Stimulated activated CD4-positive, alpha-beta T cell treated with anti-CD3 and anti-CD28 coated beads, Interleukin-2, amount 100 ng/mL, for 24 hours (primary cell): ENCODE measurements at regions not wholly inside any gene's neighbourhood (a gene's known extent, or its start where the extent isn't known, plus 50 kb on each side); places are given as distances from the start of the nearest gene placed in this dataset.
"Not testable (repeated sequence)": the region's sequence is repeated elsewhere in the genome, so short reads cannot be mapped to it uniquely, and the experiment has no call there.

ENCODE experiments used
- DNase-seq, 2 donors: peaks; one replicate each; pipeline ENCODE4 v3.0.0-alpha.2; 2020

GRCh38 chr16:29231244-29231643 lies 175.3 kb downstream of the NPIPB11 start:
- no peak for DNase-seq

- no peak for DNase-seq
Observed at GRCh38 chr16:29230671-29231096, 175.8 kb downstream of the NPIPB11 start.

- DNase-seq, result not testable (repeated sequence)
Observed at GRCh38 chr16:29230006-29230668, 176.4 kb downstream of the NPIPB11 start.

GRCh38 chr16:29229616-29230005 lies 176.9 kb downstream of the NPIPB11 start:
- not testable (repeated sequence) for DNase-seq

GRCh38 chr16:29228664-29229611 lies 177.6 kb downstream of the NPIPB11 start:
- not testable (repeated sequence) for DNase-seq

GRCh38 chr16:29227751-29228663 lies 178.5 kb downstream of the NPIPB11 start:
- peak; percentile 28 to 58 for DNase-seq

GRCh38 chr16:29226782-29227181 lies 179.7 kb downstream of the NPIPB11 start:
- DNase-seq, result no peak

- not testable (repeated sequence) for DNase-seq
Observed at GRCh38 chr16:29224675-29225074, 181.8 kb downstream of the NPIPB11 start.

GRCh38 chr16:29222615-29223014 lies 183.9 kb downstream of the NPIPB11 start:
- DNase-seq, result not testable (repeated sequence)

GRCh38 chr16:29222008-29222407 lies 184.5 kb downstream of the NPIPB11 start:
- DNase-seq, result not testable (repeated sequence)

- not testable (repeated sequence) for DNase-seq
Observed at GRCh38 chr16:29221281-29221955, 185.1 kb downstream of the NPIPB11 start.

- not testable (repeated sequence) for DNase-seq
Observed at GRCh38 chr16:29220647-29221191, 185.8 kb downstream of the NPIPB11 start.

- DNase-seq, result not testable (repeated sequence)
Observed at GRCh38 chr16:29219966-29220646, 186.4 kb downstream of the NPIPB11 start.

- DNase-seq, result not testable (repeated sequence)
Observed at GRCh38 chr16:29219562-29219961, 186.9 kb downstream of the NPIPB11 start.

- not testable (repeated sequence) for DNase-seq
Observed at GRCh38 chr16:29218649-29219048, 187.9 kb downstream of the NPIPB11 start.

GRCh38 chr16:29218171-29218570 lies 188.3 kb downstream of the NPIPB11 start:
- DNase-seq, result not testable (repeated sequence)

GRCh38 chr16:29217752-29218126 lies 188.8 kb downstream of the NPIPB11 start:
- DNase-seq, result not testable (repeated sequence)

- DNase-seq, result not testable (repeated sequence)
Observed at GRCh38 chr16:29217104-29217751, 189.3 kb downstream of the NPIPB11 start.

GRCh38 chr16:29213770-29214169 lies 192.7 kb downstream of the NPIPB11 start:
- DNase-seq, result not testable (repeated sequence)

- not testable (repeated sequence) for DNase-seq
Observed at GRCh38 chr16:29213251-29213650, 193.3 kb downstream of the NPIPB11 start.
